OCI-LY7 (cell line): ENCODE measurements at regions not wholly inside any gene's neighbourhood (a gene's known extent, or its start where the extent isn't known, plus 50 kb on each side); places are given as distances from the start of the nearest gene placed in this dataset.

ENCODE experiments used
- BruUV-seq: library from RNA; stranded (reverse); fragments of 400-500 nt; replicated peaks from 2 replicates; lab custom pipeline; 2021; lab: Mats Ljungman, UMichigan
- CTCF ChIA-PET: fragments of 300-600 bp; sonication (Branson Sonifier 250); formaldehyde crosslinking; loops from one replicate; lab custom pipeline; 2022; ENCODE audit warnings: antibody characterized with exemption; ENCODE audit not compliant: unreplicated experiment; lab: Charles Lee
- POLR2A ChIA-PET: fragments of 300-600 bp; sonication (Branson Sonifier 250); formaldehyde crosslinking; loops from one replicate; lab custom pipeline; 2022; ENCODE audit warnings: antibody characterized with exemption; lab: Charles Lee
- DNase-seq: peaks from one replicate; pipeline ENCODE4 v3.0.0-alpha.2; 2015; ENCODE audit warnings: low spot score
- H2AFZ ChIP-seq: fragments of 200-600 bp; sonication (generic), shearing (Covaris generic); 2 replicates; pipeline ENCODE4 v1.6.1; 2014; ENCODE audit warnings: mild to moderate bottlenecking, antibody characterized with exemption, low read length, moderate library complexity
- H3K27ac ChIP-seq: fragments of 200-600 bp; sonication (generic); 2 replicates; pipeline ENCODE4 v1.5.1; 2014; ENCODE audit warnings: mixed run types, low read depth, mild to moderate bottlenecking, moderate library complexity, low read length, inconsistent platforms; ENCODE audit not compliant: poor library complexity, severe bottlenecking
- H3K36me3 ChIP-seq: fragments of 200-600 bp; sonication (generic); 2 replicates; pipeline ENCODE4 v1.6.1; 2014; ENCODE audit warnings: mild to moderate bottlenecking, antibody characterized with exemption, low read length, moderate library complexity, mixed read lengths; ENCODE audit not compliant: insufficient read depth
- H3K4me1 ChIP-seq: fragments of 200-600 bp; sonication (generic); 2 replicates; pipeline ENCODE4 v1.5.1; 2014; ENCODE audit warnings: mild to moderate bottlenecking, low read length; ENCODE audit not compliant: insufficient read depth, poor library complexity, severe bottlenecking
- H3K4me2 ChIP-seq: fragments of 200-600 bp; sonication (generic); 2 replicates; pipeline ENCODE4 v1.6.1; 2014; ENCODE audit warnings: mild to moderate bottlenecking, low read length
- H3K4me3 ChIP-seq: fragments of 200-600 bp; sonication (generic); 2 replicates; pipeline ENCODE4 v1.5.1; 2014; ENCODE audit warnings: mild to moderate bottlenecking, low read depth, low read length; ENCODE audit not compliant: poor library complexity, severe bottlenecking
- H3K79me2 ChIP-seq: fragments of 200-600 bp; sonication (generic); 2 replicates; pipeline ENCODE4 v1.6.1; 2016; ENCODE audit warnings: low read depth, mild to moderate bottlenecking, low read length, moderate library complexity, mixed read lengths; ENCODE audit not compliant: insufficient read depth
- H3K9me2 ChIP-seq: fragments of 200-600 bp; sonication (generic); 2 replicates; pipeline ENCODE4 v1.6.1; 2016; ENCODE audit warnings: mild to moderate bottlenecking, low read length, mixed read lengths; ENCODE audit not compliant: insufficient read depth
- H3K9me3 ChIP-seq: fragments of 200-600 bp; sonication (generic); 2 replicates; pipeline ENCODE4 v1.6.1; 2014; ENCODE audit warnings: mild to moderate bottlenecking, mixed run types, low read length, mixed read lengths
- H4K20me1 ChIP-seq: fragments of 200-600 bp; sonication (generic); 2 replicates; pipeline ENCODE4 v1.6.1; 2014; ENCODE audit warnings: mild to moderate bottlenecking, antibody characterized with exemption, low read length, moderate library complexity, mixed read lengths; ENCODE audit not compliant: insufficient read depth
- CTCF ChIP-seq: fragments of 200-600 bp; sonication (generic); conservative IDR thresholded peaks from 2 replicates; pipeline ENCODE4 v1.5.1; 2014; ENCODE audit warnings: mild to moderate bottlenecking, antibody characterized with exemption, low read length, moderate library complexity, mixed read lengths
- intact Hi-C: fragments of 100-400 bp; cut with micrococcal nuclease; formaldehyde crosslinking; loops from one replicate; pipeline ENCODE4 v1.10.0; 2022; ENCODE audit not compliant: unreplicated experiment

DNA sequence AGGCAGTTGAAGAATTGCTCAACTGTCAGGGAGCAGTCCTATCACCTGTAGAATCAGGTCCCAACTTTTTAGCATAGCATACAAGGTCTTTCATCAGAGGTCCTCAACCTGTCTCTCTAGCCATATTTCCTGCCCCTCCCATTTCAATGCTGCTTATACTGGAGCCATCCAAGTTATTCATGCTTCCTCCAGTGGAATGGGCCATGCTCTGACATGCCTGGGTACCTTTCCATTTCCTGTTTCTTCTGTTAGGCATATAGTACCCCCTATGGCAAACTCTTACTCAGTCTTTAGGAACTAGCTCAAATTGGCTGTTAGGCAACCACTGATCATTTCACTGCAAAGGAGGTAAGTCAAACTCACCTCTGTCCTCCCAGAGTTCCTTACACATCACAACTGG, 51.0 kb upstream of the ABCA12 start:
- ChIA-PET POLR2A (interaction anchor here (0.6 kb wide), 1 partner anchor 17 kb away, joined by 4 read pairs; no protein-coding TSS in a partner anchor), CTCF (no interaction called here)
- H3K36me3 ChIP-seq, result no peaks in the 10 kb centered on the region
- intact Hi-C loops, result no loop called here
- H3K4me1 ChIP-seq, result no peaks in the 10 kb centered on the region
- no peaks in the 10 kb centered on the region for H3K9me3 ChIP-seq
- no peaks in the 10 kb centered on the region for H4K20me1 ChIP-seq
- no TSS peak for BruUV-seq
- H2AFZ ChIP-seq, result no peak overlapping the region
- TF ChIP-seq CTCF, result no peak
- H3K4me2 ChIP-seq, result no peak overlapping the region
- no peaks in the 10 kb centered on the region for H3K9me2 ChIP-seq
- no peaks in the 10 kb centered on the region for H3K79me2 ChIP-seq
- no peak for DNase-seq
- H3K27ac ChIP-seq, result no peak overlapping the region
- H3K4me3 ChIP-seq, result no peak overlapping the region
